Endometrial microvascular endothelial cells (primary cell): ENCODE measurements at regions not wholly inside any gene's neighbourhood (a gene's known extent, or its start where the extent isn't known, plus 50 kb on each side); places are given as distances from the start of the nearest gene placed in this dataset.
"Not testable (repeated sequence)": the region's sequence is repeated elsewhere in the genome, so short reads cannot be mapped to it uniquely, and the experiment has no call there.

Experiments used
- in situ Hi-C: cut with HindIII; loops from 2 replicates; pipeline ENCODE4 v1.10.0; 2017; ENCODE audit warnings: low sequenced_read_pairs, low pct_unique_long_range_greater_than_20kb; ENCODE audit errors: inconsistent ontology term

- in situ Hi-C loops: not testable (repeated sequence)
Observed at GRCh38 chr6:112608925-112609324, 261.8 kb downstream of the RFPL4B start.

DNA sequence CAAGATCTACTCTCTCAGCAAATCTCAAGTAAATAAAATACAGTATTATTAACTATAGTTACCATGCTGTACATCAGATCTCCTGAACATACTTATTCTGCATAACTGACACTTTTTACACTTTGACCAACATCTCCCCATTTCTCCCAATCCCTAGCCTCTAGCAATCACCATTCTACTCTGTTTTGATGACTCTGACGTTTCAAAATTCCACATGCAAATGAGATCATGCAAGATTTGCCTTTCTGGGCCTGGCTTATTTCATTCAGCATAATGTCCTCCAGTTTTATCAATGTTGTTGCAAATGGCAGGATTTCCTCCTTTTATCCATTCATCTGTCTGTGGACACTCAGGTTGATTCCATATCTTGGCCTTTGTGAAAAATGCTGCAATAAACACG, 266.3 kb downstream of the RFPL4B start:
- in situ Hi-C loops: no loop called here

DNA sequence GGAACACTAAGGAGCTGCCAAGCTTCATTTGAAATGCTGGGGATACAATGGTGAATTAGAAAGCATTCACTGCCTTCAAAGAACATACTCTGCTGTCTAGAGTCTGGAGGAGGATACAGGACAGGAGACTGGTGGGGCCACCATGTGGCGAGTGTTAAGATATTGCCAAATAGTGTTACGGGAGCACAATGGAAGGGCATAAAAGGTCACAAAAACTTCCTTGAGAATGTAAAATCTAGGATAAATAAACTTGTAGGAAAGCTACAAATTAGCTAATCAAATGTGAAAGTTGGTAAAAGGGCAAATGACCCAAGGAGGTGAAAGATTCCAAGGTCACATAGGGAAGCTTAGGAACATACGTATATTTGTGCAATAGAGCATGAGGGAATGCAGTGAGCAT, 271.7 kb downstream of the RFPL4B start:
- in situ Hi-C loops: no loop called here

GRCh38 chr6:112620812-112621569, 273.9 kb downstream of the RFPL4B start:
- in situ Hi-C loops: no loop called here

- in situ Hi-C loops: no loop called here
Observed at GRCh38 chr6:112622036-112622435, 274.9 kb downstream of the RFPL4B start.

GRCh38 chr6:112626468-112627082, 279.4 kb downstream of the RFPL4B start:
- in situ Hi-C loops: no loop called here

DNA sequence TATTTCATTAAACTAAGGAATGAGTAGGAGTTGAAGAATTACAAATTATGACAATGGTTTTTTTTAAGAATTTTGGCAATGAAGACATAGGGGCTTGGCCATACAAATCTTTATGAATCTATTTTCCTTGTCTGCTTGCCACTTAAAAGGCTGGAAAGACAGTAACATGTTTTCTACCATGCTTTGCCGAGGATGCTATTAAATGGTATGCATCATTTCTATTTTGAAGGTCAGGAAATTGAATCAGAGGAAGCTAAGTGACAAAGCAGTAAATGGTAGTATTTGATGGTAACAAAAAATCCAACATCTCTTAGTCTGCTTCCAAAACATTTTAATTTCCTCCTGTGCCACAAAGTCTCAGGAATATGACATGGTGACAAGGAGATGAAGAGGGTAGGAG, 287.2 kb downstream of the RFPL4B start:
- in situ Hi-C loops: no loop called here

GRCh38 chr6:112636650-112637262, 289.6 kb downstream of the RFPL4B start:
- in situ Hi-C loops: no loop called here

- in situ Hi-C loops: no loop called here
Observed at GRCh38 chr6:112639391-112639831, 292.3 kb downstream of the RFPL4B start.

DNA sequence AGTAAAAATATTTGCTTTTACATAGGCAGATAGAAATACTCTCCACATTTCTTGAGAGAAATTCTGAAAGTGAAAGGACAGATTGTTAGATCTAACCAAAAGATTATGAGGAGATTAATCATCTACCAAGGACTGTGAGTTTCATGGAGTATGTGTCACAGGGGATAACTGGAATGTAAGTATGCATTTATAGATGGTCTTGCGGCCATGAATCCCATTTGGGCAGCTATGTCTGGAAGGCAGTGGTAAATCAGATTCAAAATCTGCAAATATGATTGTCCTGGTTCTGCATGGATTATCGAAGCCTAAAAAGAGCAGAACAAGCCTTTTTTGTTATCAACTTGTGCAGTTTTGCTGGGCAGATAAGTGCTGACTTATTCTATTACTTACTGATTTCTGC, 293.8 kb downstream of the RFPL4B start:
- in situ Hi-C loops: no loop called here

- in situ Hi-C loops: no loop called here
Observed at GRCh38 chr6:112649853-112650252, 302.7 kb downstream of the RFPL4B start.

DNA sequence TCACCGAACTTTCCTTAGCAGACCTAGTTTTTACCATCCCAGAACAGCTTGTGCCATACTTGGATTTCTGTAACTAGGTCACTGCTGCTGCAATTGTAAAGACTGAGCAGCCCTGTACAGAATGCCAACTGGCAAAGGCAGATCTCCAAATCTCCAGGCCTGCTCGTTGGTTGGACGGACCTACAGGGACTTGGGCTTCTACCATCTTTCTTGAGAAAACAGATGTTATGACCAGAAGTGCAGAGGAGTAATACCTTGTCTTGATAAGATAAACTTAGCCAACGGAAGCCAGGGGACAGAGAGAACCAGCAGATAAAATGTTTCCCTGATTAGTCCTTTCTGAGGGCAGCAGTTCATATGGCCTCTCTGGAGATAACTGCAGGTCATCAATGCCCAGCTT, 304.1 kb downstream of the RFPL4B start:
- in situ Hi-C loops: no loop called here

DNA sequence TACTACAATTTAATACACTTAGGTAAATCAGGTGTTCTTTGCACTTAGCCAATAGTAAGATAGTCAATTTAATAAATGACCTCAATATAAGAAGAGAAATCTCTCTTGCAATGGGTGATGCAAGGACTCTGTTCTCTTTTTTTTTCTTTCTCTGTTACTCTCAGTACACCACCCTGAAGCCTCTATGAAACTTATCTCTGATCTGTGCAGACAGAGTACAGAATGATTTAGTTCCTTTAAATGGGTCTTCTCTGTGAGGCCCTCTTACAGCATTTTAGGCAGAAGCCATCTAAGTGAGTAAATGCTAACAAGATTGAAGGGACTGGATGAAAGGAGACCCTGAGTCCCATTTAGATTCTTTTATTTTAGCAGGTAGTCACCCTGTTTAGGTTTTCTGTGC, 312.8 kb downstream of the RFPL4B start:
- in situ Hi-C loops: no loop called here

- in situ Hi-C loops: no loop called here
Observed at GRCh38 chr6:112660626-112661025, 313.5 kb downstream of the RFPL4B start.

DNA sequence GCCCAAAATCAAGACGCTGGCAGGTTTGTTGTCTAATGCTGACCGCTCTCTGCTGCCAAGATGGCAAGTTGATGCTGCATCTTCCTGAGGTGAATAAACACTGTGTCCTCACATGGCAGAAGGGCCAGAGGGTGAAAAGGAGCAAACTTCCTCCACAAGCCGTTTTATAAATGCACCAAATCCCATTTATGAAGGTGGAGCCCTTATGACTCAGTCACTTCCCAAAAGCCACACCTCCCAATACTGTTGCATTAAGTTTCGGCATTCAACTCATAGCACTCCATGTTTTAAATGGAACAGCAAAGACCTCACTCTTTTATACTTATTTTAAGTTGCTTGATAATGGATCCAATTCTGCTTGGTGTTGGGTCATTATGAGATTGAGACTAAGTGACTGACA, 316.6 kb downstream of the RFPL4B start:
- in situ Hi-C loops: no loop called here

GRCh38 chr6:112665114-112665513, 318.0 kb downstream of the RFPL4B start:
- in situ Hi-C loops: no loop called here

DNA sequence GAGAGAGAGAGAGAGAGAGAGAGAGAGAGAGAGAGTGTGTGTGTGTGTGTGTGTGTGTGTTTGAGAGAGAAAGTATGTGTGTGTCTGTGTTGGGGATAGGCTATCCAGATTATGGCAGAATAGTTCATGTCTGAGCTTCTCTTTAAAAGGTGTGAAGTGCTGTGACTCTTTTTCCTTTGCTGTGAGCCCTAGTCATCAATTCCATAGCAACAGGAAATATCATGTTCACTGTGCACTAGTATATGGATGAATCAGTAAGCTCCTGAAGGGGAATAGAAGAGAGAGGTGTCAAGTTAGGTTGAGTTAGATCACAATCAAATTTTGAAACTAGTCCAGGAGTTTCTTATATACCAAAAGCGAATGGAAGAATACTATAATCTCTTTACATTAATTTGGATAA, 318.7 kb downstream of the RFPL4B start:
- in situ Hi-C loops: no loop called here

- in situ Hi-C loops: no loop called here
Observed at GRCh38 chr6:112667427-112667826, 320.3 kb downstream of the RFPL4B start.

DNA sequence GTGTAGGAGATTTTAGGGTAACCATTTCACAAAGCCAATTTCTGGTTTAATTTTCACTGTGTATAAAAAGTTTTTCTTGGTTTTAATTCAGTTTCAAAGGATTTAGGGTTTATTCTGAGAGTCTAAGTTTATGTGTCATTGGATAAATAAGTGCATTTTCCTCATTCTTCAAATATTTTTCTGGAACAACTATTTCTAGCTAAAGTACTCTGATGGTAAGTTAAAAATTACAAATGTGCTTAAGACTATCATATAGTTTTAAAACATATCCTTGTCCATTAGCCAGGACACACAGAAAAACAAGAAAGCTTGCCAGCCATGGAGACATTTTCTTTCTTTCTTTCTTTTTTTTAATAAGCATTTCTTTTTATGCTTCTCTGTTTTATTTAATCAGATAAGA, 333.0 kb downstream of the RFPL4B start:
- in situ Hi-C loops: no loop called here

GRCh38 chr6:112682071-112682470, 334.9 kb downstream of the RFPL4B start:
- in situ Hi-C loops: no loop called here
